H1 (cell line): ENCODE measurements at regions not wholly inside any gene's neighbourhood (a gene's known extent, or its start where the extent isn't known, plus 50 kb on each side); places are given as distances from the start of the nearest gene placed in this dataset.

Source experiments
- CTCF ChIA-PET: fragments of 300-600 bp; sonication (Branson Sonifier 250); formaldehyde crosslinking; loops from one replicate; lab custom pipeline; 2021; ENCODE audit not compliant: partially characterized antibody; lab: Charles Lee
- POLR2A ChIA-PET: fragments of 300-600 bp; sonication (Branson Sonifier 250); formaldehyde crosslinking; loops from one replicate; lab custom pipeline; 2021; ENCODE audit warnings: inconsistent platforms; ENCODE audit not compliant: partially characterized antibody; lab: Charles Lee
- DNase-seq, 2 experiments: peaks; one replicate each; pipeline versions ENCODE4 v3.0.0 to v3.0.0-alpha.2; 2010 to 2022; ENCODE audit warnings: low spot score in 2 of 2, low read depth in 1 of 2, mixed read lengths in 1 of 2
- FAIRE-seq: peaks from 2 replicates; lab custom pipeline; 2011; peaks lifted over from hg19 to GRCh38; lab: Jason Lieb, UNC
- H2AFZ ChIP-seq: 2 replicates; pipeline ENCODE4 v1.8.1; 2012; ENCODE audit warnings: low read length, inconsistent platforms
- H2AK5ac ChIP-seq: 2 replicates; pipeline ENCODE4 v1.6.1; 2013; ENCODE audit warnings: low read depth, low read length
- H2BK120ac ChIP-seq: replicated peaks from 2 replicates; pipeline ENCODE3; 2013; ENCODE audit warnings: low read depth, low read length, inconsistent platforms
- H2BK12ac ChIP-seq: 2 replicates; pipeline ENCODE4 v1.6.1; 2013; ENCODE audit warnings: low read depth, low read length
- H2BK15ac ChIP-seq: 2 replicates; pipeline ENCODE4 v1.6.1; 2013; ENCODE audit warnings: low read length
- H2BK20ac ChIP-seq: 2 replicates; pipeline ENCODE4 v1.6.1; 2013; ENCODE audit warnings: low read length
- H2BK5ac ChIP-seq: 2 replicates; pipeline ENCODE4 v1.6.1; 2013; ENCODE audit warnings: low read depth, low read length
- H3K14ac ChIP-seq: 2 replicates; pipeline ENCODE4 v1.6.1; 2013; ENCODE audit warnings: inconsistent platforms; ENCODE audit not compliant: insufficient read length
- H3K18ac ChIP-seq: 2 replicates; pipeline ENCODE4 v1.6.1; 2013; ENCODE audit warnings: low read length; ENCODE audit errors: extremely low read depth
- H3K23ac ChIP-seq: 2 replicates; pipeline ENCODE4 v1.6.1; 2013; ENCODE audit warnings: inconsistent platforms; ENCODE audit not compliant: insufficient read length
- H3K23me2 ChIP-seq: 2 replicates; pipeline ENCODE4 v1.6.1; 2013; ENCODE audit warnings: low read depth, low read length
- H3K27ac ChIP-seq: 2 replicates; pipeline ENCODE4 v1.6.1; 2011; ENCODE audit warnings: low read depth, low read length, inconsistent platforms
- H3K27me3 ChIP-seq, 4 experiments: replicated peaks in 1 of 4; 1 replicate in 1 of 4; 2 replicates in 3 of 4; pipeline versions ENCODE4 v1.6.1 to v1.8.1; 2011 to 2013; ENCODE audit warnings: low read length in 3 of 4, mild to moderate bottlenecking in 3 of 4, inconsistent platforms in 2 of 4, mixed read lengths in 2 of 4, moderate library complexity in 1 of 4; ENCODE audit not compliant: control insufficient read depth in 3 of 4, insufficient read depth in 3 of 4; ENCODE audit errors: extremely low read depth in 1 of 4
- H3K36me3 ChIP-seq, 4 experiments: 2 replicates each; pipeline versions ENCODE4 v1.6.1 to v1.8.1; 2011 to 2013; ENCODE audit warnings: mild to moderate bottlenecking in 4 of 4, low read length in 3 of 4, moderate library complexity in 2 of 4, control low read depth in 1 of 4, inconsistent platforms in 1 of 4; ENCODE audit not compliant: insufficient read depth in 4 of 4, control insufficient read depth in 2 of 4
- H3K4ac ChIP-seq: replicated peaks from 2 replicates; pipeline ENCODE3; 2013; ENCODE audit warnings: low read length, low read depth, mixed read lengths, inconsistent platforms; ENCODE audit not compliant: insufficient read length
- H3K4me1 ChIP-seq, 4 experiments: replicated peaks in 1 of 4; 1 replicate in 1 of 4; 2 replicates in 3 of 4; pipeline versions ENCODE4 v1.6.1 to v1.8.1; 2011 to 2013; ENCODE audit warnings: low read length in 3 of 4, inconsistent platforms in 2 of 4, mixed read lengths in 1 of 4; ENCODE audit not compliant: insufficient read depth in 4 of 4, control insufficient read depth in 3 of 4
- H3K4me2 ChIP-seq, 2 experiments: 2 replicates each; pipeline versions ENCODE4 v1.6.1 to v1.8.1; 2011 to 2013; ENCODE audit warnings: low read depth in 2 of 2, low read length in 2 of 2, control low read depth in 1 of 2, inconsistent platforms in 1 of 2, mild to moderate bottlenecking in 1 of 2; ENCODE audit not compliant: insufficient read depth in 1 of 2
- H3K4me3 ChIP-seq, 4 experiments: fragments of 200-600, 300-600 bp in 1 of 4; sonication (generic), shearing (Covaris generic), sonication (Bioruptor Twin) in 1 of 4; 2 replicates each; pipeline versions ENCODE4 v1.5.1 to v1.8.1; 2011 to 2016; ENCODE audit warnings: low read length in 4 of 4, low read depth in 3 of 4, control low read depth in 2 of 4, inconsistent platforms in 2 of 4, mild to moderate bottlenecking in 2 of 4, mixed read lengths in 1 of 4, moderate library complexity in 1 of 4; ENCODE audit not compliant: insufficient read depth in 2 of 4; ENCODE audit errors: extremely low read depth in 1 of 4
- H3K56ac ChIP-seq: replicated peaks from 2 replicates; pipeline ENCODE3; 2013; ENCODE audit warnings: low read depth, mild to moderate bottlenecking, mixed read lengths, low read length, inconsistent platforms; ENCODE audit not compliant: insufficient read length
- H3K79me1 ChIP-seq: 2 replicates; pipeline ENCODE4 v1.6.1; 2013; ENCODE audit warnings: low read depth, low read length, control low read depth
- H3K79me2 ChIP-seq, 2 experiments: 2 replicates each; pipeline versions ENCODE4 v1.6.1 to v1.8.1; 2012 to 2013; ENCODE audit warnings: low read length in 2 of 2, mild to moderate bottlenecking in 2 of 2, inconsistent platforms in 1 of 2; ENCODE audit not compliant: insufficient read depth in 2 of 2, control insufficient read depth in 1 of 2
- H3K9ac ChIP-seq, 4 experiments: replicated peaks in 1 of 4; 1 replicate in 1 of 4; 2 replicates in 3 of 4; pipeline versions ENCODE4 v1.6.1 to v1.8.1; 2011 to 2013; ENCODE audit warnings: low read depth in 3 of 4, low read length in 3 of 4, control low read depth in 2 of 4, mild to moderate bottlenecking in 2 of 4, moderate library complexity in 2 of 4, inconsistent platforms in 1 of 4; ENCODE audit errors: extremely low read depth in 1 of 4
- H3K9me3 ChIP-seq, 2 experiments: 2 replicates each; pipeline versions ENCODE4 v1.6.1 to v1.8.1; 2012 to 2013; ENCODE audit warnings: mild to moderate bottlenecking in 2 of 2, moderate library complexity in 2 of 2, control low read depth in 1 of 2, inconsistent platforms in 1 of 2, low read depth in 1 of 2, low read length in 1 of 2, mixed read lengths in 1 of 2; ENCODE audit not compliant: insufficient read depth in 2 of 2
- H4K20me1 ChIP-seq, 2 experiments: replicated peaks in 1 of 2; 2 replicates each; pipeline versions ENCODE3 to v1.8.1; 2011 to 2013; ENCODE audit warnings: inconsistent platforms in 2 of 2, low read length in 2 of 2, mild to moderate bottlenecking in 1 of 2; ENCODE audit not compliant: insufficient read depth in 2 of 2, control insufficient read depth in 1 of 2
- H4K5ac ChIP-seq: 2 replicates; pipeline ENCODE4 v1.6.1; 2013; ENCODE audit warnings: low read length, low read depth, mixed read lengths, inconsistent platforms; ENCODE audit not compliant: insufficient read length
- H4K8ac ChIP-seq: 2 replicates; pipeline ENCODE4 v1.8.0; 2013; ENCODE audit warnings: mild to moderate bottlenecking, moderate library complexity, low read length, inconsistent platforms; ENCODE audit not compliant: insufficient read depth; ENCODE audit errors: extremely low read depth
- H4K91ac ChIP-seq: replicated peaks from 2 replicates; pipeline ENCODE3; 2013; ENCODE audit warnings: low read length, mixed read lengths, inconsistent platforms; ENCODE audit not compliant: insufficient read length
- BACH1 ChIP-seq: IDR thresholded peaks from 2 replicates; pipeline ENCODE4 v1.6.1; 2012; ENCODE audit warnings: low read length, improper control_type of control experiment
- BRCA1 ChIP-seq: IDR thresholded peaks from 2 replicates; pipeline ENCODE4 v1.6.1; 2012; ENCODE audit warnings: low read depth, low read length, improper control_type of control experiment
- EP300 ChIP-seq, 2 experiments: IDR thresholded peaks; 1 replicate in 1 of 2; 2 replicates in 1 of 2; pipeline ENCODE4 v1.6.1; 2011 to 2012; ENCODE audit warnings: low read depth in 2 of 2, low read length in 2 of 2, mild to moderate bottlenecking in 2 of 2, borderline replicate concordance in 1 of 2, inconsistent platforms in 1 of 2, moderate library complexity in 1 of 2
- KDM5A ChIP-seq: fragments of 200-600 bp; IDR thresholded peaks from 2 replicates; pipeline ENCODE4 v1.7.1; 2012; ENCODE audit warnings: mild to moderate bottlenecking, low read length, inconsistent platforms, mixed read lengths
- PHF8 ChIP-seq: fragments of 200-600 bp; sonication (generic); conservative IDR thresholded peaks from 2 replicates; pipeline ENCODE4 v1.7.1; 2012; ENCODE audit warnings: low read depth, mild to moderate bottlenecking, inconsistent platforms, low read length, moderate library complexity
- RBBP5 ChIP-seq: IDR thresholded peaks from 2 replicates; pipeline ENCODE4 v1.7.1; 2012; ENCODE audit warnings: low read depth, mild to moderate bottlenecking, inconsistent platforms, low read length, moderate library complexity, borderline replicate concordance
- RXRA ChIP-seq: IDR thresholded peaks from 2 replicates; pipeline ENCODE4 v1.6.1; 2011; ENCODE audit warnings: low read depth, mild to moderate bottlenecking, low read length, moderate library complexity; ENCODE audit not compliant: insufficient read depth
- SAP30 ChIP-seq: fragments of 300-600 bp; sonication (generic); IDR thresholded peaks from 2 replicates; pipeline ENCODE4 v1.7.1; 2012; ENCODE audit warnings: low read length, moderate library complexity, mild to moderate bottlenecking, inconsistent platforms; ENCODE audit not compliant: insufficient read depth, insufficient replicate concordance
- SIRT6 ChIP-seq: IDR thresholded peaks from one replicate; pipeline ENCODE4 v1.7.1; 2012; ENCODE audit warnings: low read length, inconsistent platforms
- SP1 ChIP-seq: IDR thresholded peaks from 2 replicates; pipeline ENCODE4 v1.6.1; 2011; ENCODE audit warnings: low read depth, low read length
- SP4 ChIP-seq: IDR thresholded peaks from 2 replicates; pipeline ENCODE4 v1.6.1; 2012; ENCODE audit warnings: low read length, inconsistent platforms
- SRF ChIP-seq: IDR thresholded peaks from 2 replicates; pipeline ENCODE4 v1.6.1; 2011; ENCODE audit warnings: mild to moderate bottlenecking, low read depth, low read length, moderate library complexity
- SUZ12 ChIP-seq: fragments of 200-600 bp; sonication (generic); IDR thresholded peaks from 2 replicates; pipeline ENCODE4 v1.6.1; 2012; ENCODE audit warnings: mild to moderate bottlenecking, inconsistent platforms, low read length, moderate library complexity, mixed read lengths
- TBP ChIP-seq: IDR thresholded peaks from 2 replicates; pipeline ENCODE4 v1.6.1; 2011; ENCODE audit warnings: low read depth, low read length, improper control_type of control experiment
- WGBS, 2 experiments: shearing (Covaris generic) in 1 of 2; methylation state at CpG; one replicate each; pipeline versions ENCODE4 v1.1.6 to v1.1.7; 2013 to 2015; ENCODE audit warnings: low lambda C conversion rate in 2 of 2, mixed read lengths in 2 of 2, inconsistent platforms in 1 of 2, low coverage in 1 of 2, missing lambda C conversion rate in 1 of 2; ENCODE audit not compliant: insufficient replicate concordance in 2 of 2, insufficient coverage in 1 of 2, insufficient read length in 1 of 2; ENCODE audit errors: extremely low coverage in 1 of 2, missing lambda C conversion rate in 1 of 2; 5-methylcytosine and 5-hydroxymethylcytosine counted together

DNA sequence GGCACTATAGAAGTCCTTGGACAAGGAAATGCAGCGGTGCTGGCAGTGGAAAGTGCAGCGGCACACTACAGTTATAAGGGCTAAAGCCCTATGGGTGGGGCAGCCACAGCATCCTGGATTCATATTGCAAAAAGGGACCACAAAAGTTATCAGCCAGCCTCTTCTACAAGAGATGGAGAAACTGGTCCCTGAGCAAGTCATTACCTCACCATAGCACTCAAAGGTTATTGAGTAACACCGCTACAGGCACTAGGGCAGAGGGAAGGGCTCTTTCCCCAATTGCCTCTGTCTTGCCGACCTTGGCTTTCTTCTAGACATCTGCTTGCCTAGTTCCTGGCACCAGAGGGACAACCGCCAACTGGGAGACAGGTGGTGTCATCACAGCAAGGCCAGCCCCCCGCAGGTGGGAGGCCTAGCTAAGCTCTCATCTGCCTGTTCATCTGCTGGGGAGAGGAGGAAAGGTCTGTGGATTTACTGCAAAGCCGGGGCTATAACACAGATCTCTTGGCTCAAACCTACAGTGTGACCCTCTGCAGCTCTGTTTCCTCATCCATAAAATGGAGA, 600.0 kb downstream of the BCOR start:
- ChIA-PET CTCF (interaction anchor here (1.0 kb wide), 1 partner anchor 20 kb away, joined by 4 read pairs; no protein-coding TSS in a partner anchor), POLR2A (no interaction called here)
- no peak overlapping the region for H3K14ac ChIP-seq
- FAIRE-seq (no peak), DNase-seq (no peak)
- H4K91ac ChIP-seq: no peak overlapping the region
- 86% methylated on average over 6 of the region's 7 CpGs; no CpG with 5 or more reads in 1 of the 2 experiments for whole genome bisulfite sequencing, 2 experiments
- no peaks in the 10 kb centered on the region for H3K9me3 ChIP-seq
- no peaks in the 10 kb centered on the region for H3K4me1 ChIP-seq
- H3K4me3 ChIP-seq: no peak overlapping the region
- H2BK15ac ChIP-seq: no peak overlapping the region
- H2BK12ac ChIP-seq: no peak overlapping the region
- no peak overlapping the region for H3K9ac ChIP-seq
- no peaks in the 10 kb centered on the region for H3K79me1 ChIP-seq
- H4K20me1 ChIP-seq: no peaks in the 10 kb centered on the region
- no peak overlapping the region for H2BK20ac ChIP-seq
- no peak overlapping the region for H3K56ac ChIP-seq
- no peak overlapping the region for H2BK120ac ChIP-seq
- no peaks in the 10 kb centered on the region for H3K23me2 ChIP-seq
- H4K8ac ChIP-seq: no peak overlapping the region
- H2BK5ac ChIP-seq: no peak overlapping the region
- H2AK5ac ChIP-seq: no peak overlapping the region
- no peak overlapping the region for H3K4ac ChIP-seq
- H3K23ac ChIP-seq: no peak overlapping the region
- H3K27me3 ChIP-seq: no peaks in the 10 kb centered on the region
- no peak overlapping the region for H3K18ac ChIP-seq
- no peaks in the 10 kb centered on the region for H3K79me2 ChIP-seq
- no peaks in the 10 kb centered on the region for H3K36me3 ChIP-seq
- no peak overlapping the region for H3K27ac ChIP-seq
- H2AFZ ChIP-seq: no peak overlapping the region
- H4K5ac ChIP-seq: no peak overlapping the region
- H3K4me2 ChIP-seq: no peak overlapping the region
- TF ChIP-seq SP4 (no peak), SAP30 (no peak), RXRA (no peak), BRCA1 (no peak), BACH1 (no peak), SP1 (no peak), TBP (no peak), SIRT6 (no peak), RBBP5 (no peak), PHF8 (no peak), EP300 (IDR thresholded peaks at IDR 0.05; ENCODE audit: borderline replicate concordance in 1 of 2, low read depth in 2 of 2, low read length in 2 of 2) (no peak), KDM5A (no peak), SUZ12 (no peak), SRF (no peak)
